Liver (tissue), 8 donors: ENCODE measurements at regions not wholly inside any gene's neighbourhood (a gene's known extent, or its start where the extent isn't known, plus 50 kb on each side); places are given as distances from the start of the nearest gene placed in this dataset.
A peak's percentile ranks its signal among the peaks of the same experiment; 100 is the strongest.

Source experiments
- DNase-seq: peaks from one replicate; pipeline ENCODE4 v3.0.0-alpha.2; 2017; ENCODE audit warnings: low spot score
- H3K27ac ChIP-seq, 2 donors: one replicate each; pipeline ENCODE4 v1.7.0; 2013; ENCODE audit warnings: inconsistent platforms in 2 of 2, low read length in 2 of 2, control low read depth in 1 of 2, low read depth in 1 of 2, mild to moderate bottlenecking in 1 of 2
- H3K27me3 ChIP-seq, 4 donors: one replicate each; pipeline versions ENCODE4 v1.6.1 to v1.7.0; 2013; ENCODE audit warnings: low read length in 3 of 4, inconsistent platforms in 1 of 4, mild to moderate bottlenecking in 1 of 4, moderate library complexity in 1 of 4; ENCODE audit not compliant: control insufficient read depth in 4 of 4, insufficient read depth in 4 of 4
- H3K36me3 ChIP-seq, 4 donors: one replicate each; pipeline versions ENCODE4 v1.6.1 to v1.7.0; 2013; ENCODE audit warnings: low read length in 3 of 4, mild to moderate bottlenecking in 3 of 4, low read depth in 1 of 4, moderate library complexity in 1 of 4; ENCODE audit not compliant: control insufficient read depth in 4 of 4, insufficient read depth in 3 of 4
- H3K4me1 ChIP-seq, 4 donors: one replicate each; pipeline versions ENCODE4 v1.6.1 to v1.7.0; 2013; ENCODE audit warnings: low read length in 3 of 4, mild to moderate bottlenecking in 3 of 4, moderate library complexity in 1 of 4; ENCODE audit not compliant: control insufficient read depth in 4 of 4, insufficient read depth in 4 of 4
- H3K4me3 ChIP-seq, 3 donors: one replicate each; pipeline versions ENCODE4 v1.6.1 to v1.7.0; 2013; ENCODE audit warnings: low read length in 3 of 3, control low read depth in 1 of 3, low read depth in 1 of 3, mild to moderate bottlenecking in 1 of 3
- H3K9ac ChIP-seq, 2 donors: one replicate each; pipeline ENCODE4 v1.7.0; 2013; ENCODE audit warnings: low read length in 2 of 2, mild to moderate bottlenecking in 2 of 2, moderate library complexity in 2 of 2, control low read depth in 1 of 2, low read depth in 1 of 2
- H3K9me3 ChIP-seq, 4 donors: one replicate each; pipeline versions ENCODE4 v1.6.1 to v1.7.0; 2013; ENCODE audit warnings: low read length in 3 of 4; ENCODE audit not compliant: control insufficient read depth in 4 of 4
- ATF3 ChIP-seq: IDR thresholded peaks from 2 replicates; pipeline ENCODE4 v1.6.1; 2016; ENCODE audit warnings: antibody characterized with exemption
- EGR1 ChIP-seq, 2 donors: IDR thresholded peaks; 2 replicates each; pipeline ENCODE4 v1.6.1; 2016 to 2018; ENCODE audit warnings: antibody characterized with exemption in 2 of 2, low read depth in 2 of 2
- FOXA1 ChIP-seq: IDR thresholded peaks from 2 replicates; pipeline ENCODE4 v1.6.1; 2016; ENCODE audit warnings: antibody characterized with exemption
- FOXA2 ChIP-seq: IDR thresholded peaks from 2 replicates; pipeline ENCODE4 v1.6.1; 2016; ENCODE audit warnings: antibody characterized with exemption
- GABPA ChIP-seq, 2 donors: IDR thresholded peaks in 1 of 2; conservative IDR thresholded peaks in 1 of 2; 2 replicates each; pipeline ENCODE4 v1.6.1; 2016; ENCODE audit warnings: antibody characterized with exemption in 2 of 2, mild to moderate bottlenecking in 1 of 2, moderate library complexity in 1 of 2
- HNF4A ChIP-seq, 2 donors: conservative IDR thresholded peaks; 2 replicates each; pipeline ENCODE4 v1.6.1; 2016; ENCODE audit warnings: antibody characterized with exemption in 2 of 2, mild to moderate bottlenecking in 2 of 2
- HNF4G ChIP-seq: IDR thresholded peaks from 2 replicates; pipeline ENCODE4 v1.6.1; 2016; ENCODE audit warnings: antibody characterized with exemption
- JUND ChIP-seq, 2 donors: IDR thresholded peaks; 2 replicates each; pipeline ENCODE4 v1.6.1; 2016; ENCODE audit warnings: antibody characterized with exemption in 2 of 2
- RAD21 ChIP-seq, 2 donors: IDR thresholded peaks; 2 replicates each; pipeline ENCODE4 v1.6.1; 2016; ENCODE audit warnings: antibody characterized with exemption in 2 of 2, mild to moderate bottlenecking in 2 of 2
- REST ChIP-seq: IDR thresholded peaks from 2 replicates; pipeline ENCODE4 v1.6.1; 2016; ENCODE audit warnings: antibody characterized with exemption, mild to moderate bottlenecking
- RXRA ChIP-seq, 2 donors: IDR thresholded peaks; 2 replicates each; pipeline ENCODE4 v1.6.1; 2017 to 2018; ENCODE audit warnings: antibody characterized with exemption in 2 of 2, mild to moderate bottlenecking in 1 of 2
- SP1 ChIP-seq: IDR thresholded peaks from 2 replicates; pipeline ENCODE4 v1.6.1; 2018; ENCODE audit warnings: antibody characterized with exemption, mild to moderate bottlenecking
- TAF1 ChIP-seq: conservative IDR thresholded peaks from 2 replicates; pipeline ENCODE4 v1.6.1; 2016; ENCODE audit warnings: antibody characterized with exemption, mild to moderate bottlenecking
- YY1 ChIP-seq: IDR thresholded peaks from 2 replicates; pipeline ENCODE4 v1.6.1; 2016; ENCODE audit warnings: antibody characterized with exemption, mild to moderate bottlenecking
- ZBTB33 ChIP-seq: IDR thresholded peaks from 2 replicates; pipeline ENCODE4 v1.6.1; 2016; ENCODE audit warnings: antibody characterized with exemption
- WGBS: extraction: QIAGEN DNeasy Blood & Tissue Kit; methylation state at CpG from one replicate; pipeline ENCODE4 v1.1.7; 2013; 5-methylcytosine and 5-hydroxymethylcytosine counted together
- TF ChIP-seq, protein P1 (sequence below): fragments of 150-350 bp; IDR thresholded peaks from 2 replicates; pipeline ENCODE4 v1.5.1; 2017; ENCODE audit warnings: improper control_type of control experiment, low read depth, low read length; ENCODE audit not compliant: missing input control
- TF ChIP-seq, protein P2 (sequence below): IDR thresholded peaks from 2 replicates; pipeline ENCODE4 v1.6.1; 2016; ENCODE audit warnings: antibody characterized with exemption
- donor health status: healthy.
- donor health status: healthy.
- donor health status: healthy.
- donor health status: healthy.
- donor health status: healthy.

- TF ChIP-seq, protein P1, sequence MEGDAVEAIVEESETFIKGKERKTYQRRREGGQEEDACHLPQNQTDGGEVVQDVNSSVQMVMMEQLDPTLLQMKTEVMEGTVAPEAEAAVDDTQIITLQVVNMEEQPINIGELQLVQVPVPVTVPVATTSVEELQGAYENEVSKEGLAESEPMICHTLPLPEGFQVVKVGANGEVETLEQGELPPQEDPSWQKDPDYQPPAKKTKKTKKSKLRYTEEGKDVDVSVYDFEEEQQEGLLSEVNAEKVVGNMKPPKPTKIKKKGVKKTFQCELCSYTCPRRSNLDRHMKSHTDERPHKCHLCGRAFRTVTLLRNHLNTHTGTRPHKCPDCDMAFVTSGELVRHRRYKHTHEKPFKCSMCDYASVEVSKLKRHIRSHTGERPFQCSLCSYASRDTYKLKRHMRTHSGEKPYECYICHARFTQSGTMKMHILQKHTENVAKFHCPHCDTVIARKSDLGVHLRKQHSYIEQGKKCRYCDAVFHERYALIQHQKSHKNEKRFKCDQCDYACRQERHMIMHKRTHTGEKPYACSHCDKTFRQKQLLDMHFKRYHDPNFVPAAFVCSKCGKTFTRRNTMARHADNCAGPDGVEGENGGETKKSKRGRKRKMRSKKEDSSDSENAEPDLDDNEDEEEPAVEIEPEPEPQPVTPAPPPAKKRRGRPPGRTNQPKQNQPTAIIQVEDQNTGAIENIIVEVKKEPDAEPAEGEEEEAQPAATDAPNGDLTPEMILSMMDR: no peak
- no peak for TF ChIP-seq FOXA2
- no peak for TF ChIP-seq YY1
- no peak for TF ChIP-seq RAD21 (IDR thresholded peaks at IDR 0.05)
- TF ChIP-seq GABPA (IDR thresholded peaks at IDR 0.05 in 1 of 2, conservative IDR thresholded peaks at IDR 0.05 in 1 of 2): no peak
- TF ChIP-seq TAF1: no peak
- no peak for TF ChIP-seq SP1
These were observed 173.0 kb upstream of the G2E3 start (continued) for GRCh38 chr14:30385925-30386324.

GRCh38 chr14:30387871-30388270 lies 171.1 kb upstream of the G2E3 start:
- Histone ChIP-seq H3K9ac (no peak overlapping the region), H3K9me3 (no peaks in the 10 kb centered on the region), H3K4me3 (no peak overlapping the region), H3K27ac (no peak overlapping the region), H3K27me3 (no peaks in the 10 kb centered on the region), H3K4me1 (peaks cover 0 to 2% (median 0%) of the 10 kb centered on the region in 4 donors), H3K36me3 (no peaks in the 10 kb centered on the region)
- no peak for DNase-seq
- TF ChIP-seq HNF4A (conservative IDR thresholded peaks at IDR 0.05): peak; percentile 35 to 47
- no peak for TF ChIP-seq HNF4G
- TF ChIP-seq, protein P2, sequence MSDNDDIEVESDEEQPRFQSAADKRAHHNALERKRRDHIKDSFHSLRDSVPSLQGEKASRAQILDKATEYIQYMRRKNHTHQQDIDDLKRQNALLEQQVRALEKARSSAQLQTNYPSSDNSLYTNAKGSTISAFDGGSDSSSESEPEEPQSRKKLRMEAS: no peak
- no peak for TF ChIP-seq YY1
- TF ChIP-seq JUND (IDR thresholded peaks at IDR 0.05): no peak
- no peak for TF ChIP-seq SP1
- peak in 1 of 2 donors; percentile 41 for TF ChIP-seq RXRA (IDR thresholded peaks at IDR 0.05)
- no peak for TF ChIP-seq ATF3
- TF ChIP-seq TAF1: no peak
- no peak for TF ChIP-seq EGR1 (IDR thresholded peaks at IDR 0.05; ENCODE audit: low read depth in 2 of 2)
- no peak for TF ChIP-seq ZBTB33
- TF ChIP-seq REST: no peak
- TF ChIP-seq RAD21 (IDR thresholded peaks at IDR 0.05): no peak
- no peak for TF ChIP-seq GABPA (IDR thresholded peaks at IDR 0.05 in 1 of 2, conservative IDR thresholded peaks at IDR 0.05 in 1 of 2)
- no peak for TF ChIP-seq FOXA1
- TF ChIP-seq, protein P1: no peak
- 41% methylated on average over 3 of the region's 3 CpGs for WGBS
